Heart left ventricle (tissue), 13 donors: ENCODE measurements at regions not wholly inside any gene's neighbourhood (a gene's known extent, or its start where the extent isn't known, plus 50 kb on each side); places are given as distances from the start of the nearest gene placed in this dataset.

ENCODE experiments used
- CTCF ChIP-seq, 12 donors: fragments of 200-600 bp; sonication (generic) in 4 of 12; IDR thresholded peaks; one replicate each; pipeline versions ENCODE4 v1.5.0 to v1.8.0; 2018 to 2022; ENCODE audit warnings: antibody characterized with exemption in 12 of 12, mild to moderate bottlenecking in 5 of 12
- POLR2A ChIP-seq, 2 donors: fragments of 450-650 bp; IDR thresholded peaks; one replicate each; pipeline ENCODE4 v1.6.1; 2017; ENCODE audit warnings: antibody characterized with exemption in 2 of 2, mild to moderate bottlenecking in 2 of 2, moderate library complexity in 2 of 2
- donor health status: ischemic (EF 13 %, LVEDD 7.1; RV severe dilation, severe dysfunction).
- donor health status: DM: no; HTN: yes; CAD: no.
- donor health status: DM: no; HTN: no; CAD: no.
- donor health status: ischemic (EF 25% LVEDD 6.9; RV normal size, moderate dysfunction).
- donor health status: ischemic (EF 25% LVEDD 5.7; RV mildly dilated, moderate dysfunction).
- donor health status: ischemic (EF 35%, LVEDD 5.7; RV mildly dilated, moderate dysfunction).
- donor health status: nonischemic (EF 11% LVEDD 7.7; RV severe dilation, severe dysfunction).
- donor health status: DM: yes; HTN: yes; CAD: no.
- donor health status: PGD.
- donor health status: ischemic (EF 29% LVEDD 5.4; RV normal size, mild dysfunction).
- donor health status: nonischemic (EF 23%, LVEDD 6.1; RV moderate dilation, normal function).

- TF ChIP-seq POLR2A (IDR thresholded peaks at IDR 0.05) (no peak), CTCF (IDR thresholded peaks at IDR 0.05) (no peak)
Observed at GRCh38 chr2:59458800-59459199, 1094.7 kb downstream of the BCL11A start.
